Adrenal gland (tissue), 5 donors: ENCODE measurements at regions not wholly inside any gene's neighbourhood (a gene's known extent, or its start where the extent isn't known, plus 50 kb on each side); places are given as distances from the start of the nearest gene placed in this dataset.

ENCODE experiments used
- POLR2A ChIP-seq, 2 donors: fragments of 450-650 bp; IDR thresholded peaks; one replicate each; pipeline ENCODE4 v1.6.1; 2017; ENCODE audit warnings: antibody characterized with exemption in 2 of 2, mild to moderate bottlenecking in 2 of 2, moderate library complexity in 1 of 2
- TF ChIP-seq, protein P1 (sequence below), 6 experiments: fragments of 450-650 bp in 4 of 6; fragments of 200-600 bp in 2 of 6; sonication (generic) in 1 of 6; IDR thresholded peaks; 1 replicate in 5 of 6; 2 replicates in 1 of 6; pipeline versions ENCODE4 v1.5.1 to v1.8.0; 2016 to 2021; ENCODE audit warnings: antibody characterized with exemption in 6 of 6, mild to moderate bottlenecking in 2 of 6, moderate library complexity in 1 of 6
- donor health status: DM: no; HTN: no; CAD: no.

DNA sequence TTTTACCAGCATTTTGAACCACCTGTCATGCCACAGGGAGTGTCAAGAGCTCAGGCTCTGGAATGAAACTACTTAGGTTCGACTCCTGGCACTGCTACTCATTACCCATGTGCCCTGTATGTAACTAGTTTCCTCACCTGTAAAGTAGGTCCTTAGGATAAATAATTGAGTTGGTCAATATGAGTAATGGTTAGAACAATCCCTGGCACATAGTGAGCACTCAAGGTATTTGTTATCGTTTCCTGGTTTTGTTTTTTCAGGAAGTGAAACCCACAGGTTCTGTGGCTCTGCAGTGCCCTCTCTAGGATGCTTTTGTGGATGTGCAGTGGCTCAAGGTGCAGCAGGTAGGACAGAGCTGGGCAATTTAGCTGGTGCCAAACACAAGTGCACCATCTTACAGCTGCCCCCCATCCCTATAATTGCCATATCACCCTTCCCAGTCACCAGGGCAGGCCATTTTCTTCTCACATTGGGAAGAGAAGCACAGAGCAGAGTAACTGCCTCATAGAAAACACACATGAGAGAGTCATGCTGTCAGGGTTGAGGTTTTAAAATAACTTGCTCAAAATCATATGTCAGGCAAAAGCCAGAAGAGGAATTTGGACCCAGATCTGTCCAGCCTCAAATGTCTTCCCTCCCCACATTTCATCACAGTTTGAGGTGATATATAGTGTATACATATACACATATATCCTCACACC lies 297.5 kb downstream of the RPAP3 start:
- TF ChIP-seq, protein P1, sequence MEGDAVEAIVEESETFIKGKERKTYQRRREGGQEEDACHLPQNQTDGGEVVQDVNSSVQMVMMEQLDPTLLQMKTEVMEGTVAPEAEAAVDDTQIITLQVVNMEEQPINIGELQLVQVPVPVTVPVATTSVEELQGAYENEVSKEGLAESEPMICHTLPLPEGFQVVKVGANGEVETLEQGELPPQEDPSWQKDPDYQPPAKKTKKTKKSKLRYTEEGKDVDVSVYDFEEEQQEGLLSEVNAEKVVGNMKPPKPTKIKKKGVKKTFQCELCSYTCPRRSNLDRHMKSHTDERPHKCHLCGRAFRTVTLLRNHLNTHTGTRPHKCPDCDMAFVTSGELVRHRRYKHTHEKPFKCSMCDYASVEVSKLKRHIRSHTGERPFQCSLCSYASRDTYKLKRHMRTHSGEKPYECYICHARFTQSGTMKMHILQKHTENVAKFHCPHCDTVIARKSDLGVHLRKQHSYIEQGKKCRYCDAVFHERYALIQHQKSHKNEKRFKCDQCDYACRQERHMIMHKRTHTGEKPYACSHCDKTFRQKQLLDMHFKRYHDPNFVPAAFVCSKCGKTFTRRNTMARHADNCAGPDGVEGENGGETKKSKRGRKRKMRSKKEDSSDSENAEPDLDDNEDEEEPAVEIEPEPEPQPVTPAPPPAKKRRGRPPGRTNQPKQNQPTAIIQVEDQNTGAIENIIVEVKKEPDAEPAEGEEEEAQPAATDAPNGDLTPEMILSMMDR (IDR thresholded peaks at IDR 0.05): peak in 4 of 6 experiments; percentile 4 to 33 (median 26)
- no peak for TF ChIP-seq POLR2A (IDR thresholded peaks at IDR 0.05)
